Type B pancreatic cell (in vitro differentiated cells): ENCODE measurements at regions not wholly inside any gene's neighbourhood (a gene's known extent, or its start where the extent isn't known, plus 50 kb on each side); places are given as distances from the start of the nearest gene placed in this dataset.

Experiments
- DNase-seq: peaks from one replicate; pipeline ENCODE4 v3.0.0; 2021; ENCODE audit warnings: mixed read lengths; ENCODE audit not compliant: unreplicated experiment; ENCODE audit errors: extremely low spot score
- H3K27ac Mint-ChIP-seq: 2 replicates; pipeline ENCODE4 v1.8.0; 2021; ENCODE audit warnings: mild to moderate bottlenecking, mixed read lengths
- H3K27me3 Mint-ChIP-seq: 2 replicates; pipeline ENCODE4 v1.8.0; 2021; ENCODE audit warnings: mixed read lengths
- H3K36me3 Mint-ChIP-seq: 2 replicates; pipeline ENCODE4 v1.8.0; 2021; ENCODE audit warnings: mixed read lengths
- H3K4me1 Mint-ChIP-seq: one replicate; pipeline ENCODE4 v1.8.0; 2021; ENCODE audit warnings: mixed read lengths; ENCODE audit not compliant: unreplicated experiment
- H3K4me3 Mint-ChIP-seq: 2 replicates; pipeline ENCODE4 v1.8.0; 2021; ENCODE audit warnings: mild to moderate bottlenecking, mixed read lengths
- H3K9me3 Mint-ChIP-seq: 2 replicates; pipeline ENCODE4 v1.8.0; 2021; ENCODE audit warnings: mixed read lengths
- CTCF ChIP-seq: fragments of 200-600 bp; sonication (generic); conservative IDR thresholded peaks from 2 replicates; pipeline ENCODE4 v1.5.0; 2021; ENCODE audit warnings: antibody characterized with exemption, mild to moderate bottlenecking

GRCh38 chr2:42928692-42929545, 136.5 kb upstream of the HAAO start:
- no peaks in the 10 kb centered on the region for H3K9me3 Mint-ChIP-seq
- H3K27me3 Mint-ChIP-seq = no peaks in the 10 kb centered on the region
- peak overlapping the region; percentile 92 for H3K27ac Mint-ChIP-seq
- H3K4me1 Mint-ChIP-seq = peaks cover 84% of the 10 kb centered on the region
- TF ChIP-seq CTCF = peak; percentile 73
- H3K36me3 Mint-ChIP-seq = no peaks in the 10 kb centered on the region
- DNase-seq = no peak
- H3K4me3 Mint-ChIP-seq = peak overlapping the region; percentile 41

DNA sequence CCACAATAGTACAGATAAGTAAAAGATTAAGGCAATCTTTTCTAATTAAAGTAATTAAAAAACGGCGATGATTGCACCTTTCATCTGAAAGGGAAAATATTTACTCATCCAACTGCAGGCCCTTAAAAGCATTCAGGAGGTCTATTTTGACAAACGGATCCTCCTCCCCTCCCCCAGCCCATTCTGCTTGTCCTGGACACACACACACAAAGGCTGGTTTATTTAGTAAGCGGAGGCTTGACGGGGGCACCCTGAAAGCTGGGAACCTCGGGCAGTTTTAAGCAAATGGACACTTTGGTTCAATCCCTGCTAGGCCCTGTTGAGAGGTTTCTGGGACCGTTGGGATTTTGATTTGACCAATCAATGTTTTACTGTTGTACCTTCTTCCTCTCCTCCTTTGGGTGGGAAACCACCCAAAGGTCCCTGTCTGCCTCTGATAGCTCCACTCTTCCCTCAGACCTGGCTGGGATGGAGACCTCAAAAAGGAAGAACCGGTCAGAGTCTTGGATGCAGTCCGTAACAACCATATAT, 135.8 kb upstream of the HAAO start:
- Mint-ChIP-seq H3K27me3 (no peaks in the 10 kb centered on the region), H3K36me3 (no peaks in the 10 kb centered on the region), H3K9me3 (no peaks in the 10 kb centered on the region), H3K4me1 (peaks cover 82% of the 10 kb centered on the region), H3K27ac (peak overlapping the region; percentile 92), H3K4me3 (peak overlapping the region; percentile 65)
- no peak for DNase-seq
- no peak for TF ChIP-seq CTCF

GRCh38 chr2:42927334-42928160, 135.2 kb upstream of the HAAO start:
- DNase-seq = no peak
- Mint-ChIP-seq H3K27ac (peak overlapping the region; percentile 92), H3K9me3 (no peaks in the 10 kb centered on the region), H3K27me3 (no peaks in the 10 kb centered on the region), H3K36me3 (peaks cover 5% of the 10 kb centered on the region), H3K4me3 (peak overlapping the region; percentile 67), H3K4me1 (peaks cover 82% of the 10 kb centered on the region)
- no peak for TF ChIP-seq CTCF

GRCh38 chr2:42926434-42927333, 134.3 kb upstream of the HAAO start:
- no peak for TF ChIP-seq CTCF
- H3K27me3 Mint-ChIP-seq = no peaks in the 10 kb centered on the region
- H3K27ac Mint-ChIP-seq = peak overlapping the region; percentile 92
- H3K36me3 Mint-ChIP-seq = peaks cover 6% of the 10 kb centered on the region
- no peak for DNase-seq
- peak overlapping the region; percentile 67 for H3K4me3 Mint-ChIP-seq
- no peaks in the 10 kb centered on the region for H3K9me3 Mint-ChIP-seq
- peaks cover 84% of the 10 kb centered on the region for H3K4me1 Mint-ChIP-seq
